GM12878 (cell line): ENCODE measurements at regions not wholly inside any gene's neighbourhood (a gene's known extent, or its start where the extent isn't known, plus 50 kb on each side); places are given as distances from the start of the nearest gene placed in this dataset.
A peak's percentile ranks its signal among the peaks of the same experiment; 100 is the strongest.

Source experiments
- ATAC-seq: fragments of 200-7000 bp; cut with Tn5 transposase; 3 replicates; pipeline ENCODE4 v1.9.1; 2020; ENCODE audit warnings: mild to moderate bottlenecking, moderate library complexity
- BruUV-seq: library from RNA; stranded (reverse); fragments of 400-500 nt; replicated peaks from 2 replicates; lab custom pipeline; 2021; lab: Mats Ljungman, UMichigan
- CTCF ChIA-PET: fragments of 300-600 bp; sonication (Branson Sonifier 250); formaldehyde crosslinking; extraction: SDS; loops from one replicate; lab custom pipeline; 2021; ENCODE audit warnings: inconsistent platforms; lab: Yijun Ruan, JAX
- POLR2A ChIA-PET: fragments of 350-600 bp; formaldehyde crosslinking; extraction: SDS; loops from one replicate; lab custom pipeline; 2021; ENCODE audit warnings: inconsistent platforms; lab: Charles Lee
- RAD21 ChIA-PET: fragments of 300-600 bp; sonication (Branson Sonifier 250); formaldehyde crosslinking; loops from one replicate; lab custom pipeline; 2023; ENCODE audit warnings: antibody characterized with exemption; ENCODE audit not compliant: unreplicated experiment; lab: Charles Lee
- SMC1A ChIA-PET: fragments of 300-600 bp; sonication (Branson Sonifier 250); formaldehyde crosslinking; loops from one replicate; lab custom pipeline; 2023; ENCODE audit not compliant: unreplicated experiment, uncharacterized antibody; lab: Charles Lee
- DNase-seq: peaks from one replicate; pipeline ENCODE4 v3.0.0-alpha.2; 2011; ENCODE audit warnings: low read depth, low spot score
- FAIRE-seq: peaks from 3 replicates; lab custom pipeline; 2011; peaks lifted over from hg19 to GRCh38; lab: Jason Lieb, UNC
- H2AFZ ChIP-seq: 2 replicates; pipeline ENCODE4 v1.6.0; 2011; ENCODE audit warnings: low read depth, low read length, control low read depth; ENCODE audit not compliant: control insufficient read depth
- H3K27ac ChIP-seq: 2 replicates; pipeline ENCODE4 v1.5.1; 2011; ENCODE audit warnings: control low read depth; ENCODE audit not compliant: control insufficient read depth, insufficient read depth
- H3K27me3 ChIP-seq, 2 experiments: replicated peaks in 1 of 2; 2 replicates each; pipeline versions ENCODE4 v1.6.0 to v1.6.1; 2011; ENCODE audit warnings: low read length in 1 of 2; ENCODE audit not compliant: control insufficient read depth in 2 of 2, insufficient read depth in 2 of 2
- H3K36me3 ChIP-seq, 2 experiments: 2 replicates each; pipeline ENCODE4 v1.5.1; 2011; ENCODE audit warnings: low read length in 1 of 2; ENCODE audit not compliant: control insufficient read depth in 2 of 2, insufficient read depth in 2 of 2
- H3K4me1 ChIP-seq: 2 replicates; pipeline ENCODE4 v1.6.1; 2011; ENCODE audit warnings: mild to moderate bottlenecking, low read length, moderate library complexity, mixed read lengths; ENCODE audit not compliant: control insufficient read depth, insufficient read depth
- H3K4me2 ChIP-seq: 2 replicates; pipeline ENCODE4 v1.6.0; 2011; ENCODE audit warnings: control low read depth; ENCODE audit not compliant: control insufficient read depth, insufficient read depth
- H3K4me3 ChIP-seq: fragments of 200-600 bp; sonication (generic); 2 replicates; pipeline ENCODE4 v1.5.1; 2016
- H3K79me2 ChIP-seq: 2 replicates; pipeline ENCODE4 v1.6.0; 2011; ENCODE audit warnings: low read length; ENCODE audit not compliant: control insufficient read depth, insufficient read depth
- H3K9ac ChIP-seq: 2 replicates; pipeline ENCODE4 v1.8.0; 2011; ENCODE audit warnings: low read length, control low read depth, mixed read lengths; ENCODE audit not compliant: control insufficient read depth, insufficient read depth
- H3K9me3 ChIP-seq: replicated peaks from 3 replicates; pipeline ENCODE4 v1.5.1; 2011; ENCODE audit warnings: mild to moderate bottlenecking, low read length; ENCODE audit not compliant: control insufficient read depth, insufficient read depth
- H4K20me1 ChIP-seq: 2 replicates; pipeline ENCODE4 v1.6.0; 2011; ENCODE audit not compliant: control insufficient read depth, insufficient read depth
- BHLHE40 ChIP-seq, 2 experiments: fragments of 450-650 bp in 1 of 2; IDR thresholded peaks; 2 replicates each; pipeline ENCODE4 v1.6.1; 2011 to 2017; ENCODE audit warnings: low read depth in 2 of 2, borderline replicate concordance in 1 of 2, improper control_type of control experiment in 1 of 2, low read length in 1 of 2, mild to moderate bottlenecking in 1 of 2
- CBX5 ChIP-seq: sonication (generic); IDR thresholded peaks from 2 replicates; pipeline ENCODE4 v1.6.1; 2016; ENCODE audit warnings: low read depth, moderate library complexity, mild to moderate bottlenecking, inconsistent platforms
- NFXL1 ChIP-seq: fragments of 450-650 bp; IDR thresholded peaks from 2 replicates; pipeline ENCODE4 v1.6.1; 2017; ENCODE audit warnings: antibody characterized with exemption, mild to moderate bottlenecking, borderline replicate concordance
- NRF1 ChIP-seq: conservative IDR thresholded peaks from 2 replicates; pipeline ENCODE4 v1.6.1; 2011; ENCODE audit warnings: mild to moderate bottlenecking, low read depth, low read length, improper control_type of control experiment
- RBBP5 ChIP-seq: fragments of 200-600 bp; sonication (generic); conservative IDR thresholded peaks from 2 replicates; pipeline ENCODE4 v1.6.1; 2016
- RUNX3 ChIP-seq: IDR thresholded peaks from 2 replicates; pipeline ENCODE4 v1.6.1; 2012; ENCODE audit warnings: low read length, inconsistent platforms
- TARDBP ChIP-seq: IDR thresholded peaks from 2 replicates; pipeline ENCODE4 v1.6.1; 2016; ENCODE audit warnings: borderline replicate concordance
- YBX1 ChIP-seq: fragments of 450-650 bp; IDR thresholded peaks from 2 replicates; pipeline ENCODE4 v1.6.1; 2016; ENCODE audit warnings: antibody characterized with exemption
- WGBS: methylation state at CpG from one replicate; pipeline ENCODE4 v1.1.6; 2016; ENCODE audit warnings: low lambda C conversion rate; ENCODE audit not compliant: insufficient replicate concordance, insufficient coverage; ENCODE audit errors: missing lambda C conversion rate; 5-methylcytosine and 5-hydroxymethylcytosine counted together
- in situ Hi-C: fragments of 300-500 bp; cut with MboI; formaldehyde crosslinking; loops from 9 replicates; pipeline ENCODE4 v1.14.3; 2018; ENCODE audit warnings: mixed read lengths
- intact Hi-C: fragments of 100-400 bp; cut with micrococcal nuclease; formaldehyde crosslinking; loops from one replicate; pipeline ENCODE4 v1.14.2; 2022; ENCODE audit not compliant: unreplicated experiment
- TF ChIP-seq, protein P1 (sequence below): IDR thresholded peaks from 2 replicates; pipeline ENCODE4 v1.6.1; 2011; ENCODE audit warnings: borderline replicate concordance, low read depth, mild to moderate bottlenecking, moderate library complexity, low read length; ENCODE audit not compliant: insufficient read depth, poor library complexity, severe bottlenecking

DNA sequence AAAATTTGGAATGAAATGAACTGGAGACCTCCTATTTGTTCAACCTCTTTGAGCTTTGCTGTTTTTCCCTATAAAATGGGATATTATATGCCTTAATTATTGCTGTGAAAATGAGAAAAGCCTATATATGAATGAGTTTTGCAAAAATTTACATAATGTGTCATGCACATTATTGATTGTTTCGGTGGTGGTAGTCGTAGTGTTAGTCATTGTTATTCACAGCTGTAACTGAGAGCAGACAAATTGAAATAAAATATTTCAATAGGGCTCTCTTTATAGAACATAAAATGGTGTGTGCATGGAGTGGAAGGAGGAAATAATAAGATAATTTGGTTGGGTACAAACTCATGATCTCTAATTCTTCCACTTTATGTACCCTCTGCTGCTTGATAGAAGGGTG lies 153.7 kb upstream of the GADL1 start:
- ChIA-PET SMC1A (no interaction called here), RAD21 (no interaction called here)
- in situ Hi-C loops: no loop called here
- Histone ChIP-seq H3K9ac (no peak overlapping the region), H4K20me1 (no peaks in the 10 kb centered on the region), H3K79me2 (no peaks in the 10 kb centered on the region), H3K27me3 (no peaks in the 10 kb centered on the region)
- BruUV-seq: no TSS peak
- TF ChIP-seq TARDBP: no peak
- TF ChIP-seq NRF1: no peak
- no peak for TF ChIP-seq BHLHE40 (IDR thresholded peaks at IDR 0.05; ENCODE audit: borderline replicate concordance in 1 of 2, low read depth in 2 of 2, low read length in 1 of 2)
- no peak for TF ChIP-seq NFXL1
- TF ChIP-seq RBBP5: no peak
- TF ChIP-seq YBX1: no peak
- TF ChIP-seq, protein P1, sequence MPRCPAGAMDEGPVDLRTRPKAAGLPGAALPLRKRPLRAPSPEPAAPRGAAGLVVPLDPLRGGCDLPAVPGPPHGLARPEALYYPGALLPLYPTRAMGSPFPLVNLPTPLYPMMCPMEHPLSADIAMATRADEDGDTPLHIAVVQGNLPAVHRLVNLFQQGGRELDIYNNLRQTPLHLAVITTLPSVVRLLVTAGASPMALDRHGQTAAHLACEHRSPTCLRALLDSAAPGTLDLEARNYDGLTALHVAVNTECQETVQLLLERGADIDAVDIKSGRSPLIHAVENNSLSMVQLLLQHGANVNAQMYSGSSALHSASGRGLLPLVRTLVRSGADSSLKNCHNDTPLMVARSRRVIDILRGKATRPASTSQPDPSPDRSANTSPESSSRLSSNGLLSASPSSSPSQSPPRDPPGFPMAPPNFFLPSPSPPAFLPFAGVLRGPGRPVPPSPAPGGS: no peak
- TF ChIP-seq, all 136 proteins: peak for 0
- 13% methylated on average over 2 of the region's 2 CpGs for WGBS
- Histone ChIP-seq H3K4me3 (no peak overlapping the region), H3K36me3 (no peaks in the 10 kb centered on the region), H3K4me1 (no peaks in the 10 kb centered on the region), H3K27ac (no peak overlapping the region), H2AFZ (no peak overlapping the region), H3K9me3 (no peaks in the 10 kb centered on the region; the same call in 1 of the 3 replicates), H3K4me2 (no peak overlapping the region)
- ChIA-PET POLR2A (no interaction called here), CTCF (interaction anchor here (0.6 kb wide), 1 partner anchor 9 kb away, joined by 3 read pairs; no protein-coding TSS in a partner anchor)
- ATAC-seq (no peak), DNase-seq (no peak), FAIRE-seq (no peak)
- intact Hi-C loops: no loop called here

- H3K4me2 ChIP-seq: no peak overlapping the region
- POLR2A ChIA-PET: no interaction called here
These were observed 155.8 kb upstream of the GADL1 start for GRCh38 chr3:31050296-31050695.

More at GRCh38 chr3:31050296-31050695, 155.8 kb upstream of the GADL1 start:
- RAD21 ChIA-PET: no interaction called here
- Histone ChIP-seq H3K27ac (no peak overlapping the region), H3K9ac (no peak overlapping the region), H3K4me1 (no peaks in the 10 kb centered on the region), H3K9me3 (no peaks in the 10 kb centered on the region; the same call in 1 of the 3 replicates), H3K27me3 (no peaks in the 10 kb centered on the region), H3K36me3 (no peaks in the 10 kb centered on the region), H3K79me2 (no peaks in the 10 kb centered on the region), H3K4me3 (no peak overlapping the region), H2AFZ (no peak overlapping the region), H4K20me1 (no peaks in the 10 kb centered on the region)
- SMC1A ChIA-PET: no interaction called here
- TF ChIP-seq CBX5 (no peak), RUNX3 (peak; percentile 50)
- intact Hi-C loops (no loop called here), in situ Hi-C loops (no loop called here)
- DNase-seq (no peak), FAIRE-seq (no peak), ATAC-seq (peak; percentile 48)
- CTCF ChIA-PET: no interaction called here
- no TSS peak for BruUV-seq
